Naive thymus-derived CD8-positive, alpha-beta T cell (primary cell): ENCODE measurements at regions not wholly inside any gene's neighbourhood (a gene's known extent, or its start where the extent isn't known, plus 50 kb on each side); places are given as distances from the start of the nearest gene placed in this dataset.
A peak's percentile ranks its signal among the peaks of the same experiment; 100 is the strongest.

Source experiments
- ATAC-seq, 2 donors: fragments of 150-1000 bp; cut with Tn5 transposase in 1 of 2; sonication (Bioruptor Pico), chemical (Tn5 transposase) in 1 of 2; 1 replicate in 1 of 2; 2 replicates in 1 of 2; pipeline ENCODE4 v1.10.0; 2021; ENCODE audit warnings: mild to moderate bottlenecking in 2 of 2, moderate library complexity in 2 of 2
- POLR2A ChIA-PET: fragments of 350-600 bp; sonication (Branson Sonifier 250); formaldehyde crosslinking; loops from one replicate; lab custom pipeline; 2021; ENCODE audit warnings: antibody characterized with exemption; lab: Charles Lee
- DNase-seq, 10 donors: peaks; one replicate each; pipeline versions ENCODE4 v3.0.0 to v3.0.0-alpha.2; 2020 to 2022
- H3K27ac Mint-ChIP-seq, 10 donors: one replicate each; pipeline ENCODE4 v1.8.0; 2020 to 2022; ENCODE audit warnings: mild to moderate bottlenecking in 10 of 10, mixed read lengths in 10 of 10, moderate library complexity in 4 of 10, inconsistent platforms in 1 of 10
- H3K27me3 Mint-ChIP-seq, 5 donors: one replicate each; pipeline ENCODE4 v1.8.0; 2021 to 2022; ENCODE audit warnings: mixed read lengths in 5 of 5
- H3K36me3 Mint-ChIP-seq, 3 donors: one replicate each; pipeline ENCODE4 v1.8.0; 2020 to 2022; ENCODE audit warnings: mixed read lengths in 3 of 3, mild to moderate bottlenecking in 2 of 3, inconsistent platforms in 1 of 3
- H3K4me1 Mint-ChIP-seq, 4 donors: one replicate each; pipeline ENCODE4 v1.8.0; 2021 to 2022; ENCODE audit warnings: mixed read lengths in 4 of 4
- H3K4me3 Mint-ChIP-seq, 10 donors: one replicate each; pipeline ENCODE4 v1.8.0; 2020 to 2022; ENCODE audit warnings: mild to moderate bottlenecking in 10 of 10, mixed read lengths in 10 of 10, moderate library complexity in 6 of 10, inconsistent platforms in 1 of 10
- H3K9me3 Mint-ChIP-seq, 9 donors: one replicate each; pipeline ENCODE4 v1.8.0; 2020 to 2022; ENCODE audit warnings: mixed read lengths in 9 of 9, mild to moderate bottlenecking in 3 of 9, inconsistent platforms in 1 of 9, moderate library complexity in 1 of 9

GRCh38 chrX:42902513-42902912 lies 124.5 kb upstream of the PPP1R2C start:
- Mint-ChIP-seq H3K27ac (no peak overlapping the region), H3K36me3 (peaks cover 0 to 8% (median 0%) of the 10 kb centered on the region in 3 donors), H3K9me3 (peaks cover 0 to 17% (median 0%) of the 10 kb centered on the region in 9 donors), H3K27me3 (no peaks in the 10 kb centered on the region), H3K4me1 (peaks cover 0 to 17% (median 5%) of the 10 kb centered on the region in 4 donors), H3K4me3 (no peak overlapping the region)
- ATAC-seq (no peak), DNase-seq (no peak)
- POLR2A ChIA-PET = no interaction called here

- no peaks in the 10 kb centered on the region for H3K27me3 Mint-ChIP-seq
Observed at GRCh38 chrX:42920752-42921151, 142.8 kb upstream of the PPP1R2C start.

GRCh38 chrX:42930071-42930470 lies 152.1 kb upstream of the PPP1R2C start:
- Mint-ChIP-seq H3K27ac (no peak overlapping the region), H3K4me1 (peaks cover 9 to 28% (median 17%) of the 10 kb centered on the region in 4 donors), H3K36me3 (no peaks in the 10 kb centered on the region), H3K4me3 (no peak overlapping the region), H3K9me3 (peaks cover 0 to 8% (median 2%) of the 10 kb centered on the region in 9 donors), H3K27me3 (no peaks in the 10 kb centered on the region)
- ATAC-seq (no peak), DNase-seq (no peak)
- POLR2A ChIA-PET = no interaction called here

More at GRCh38 chrX:42920752-42921151, 142.8 kb upstream of the PPP1R2C start:
- no peak overlapping the region for H3K4me3 Mint-ChIP-seq
- H3K36me3 Mint-ChIP-seq = peaks cover 0 to 12% (median 5%) of the 10 kb centered on the region in 3 donors
- POLR2A ChIA-PET = no interaction called here
- DNase-seq = no peak
- peaks cover 0 to 2% (median 0%) of the 10 kb centered on the region in 4 donors for H3K4me1 Mint-ChIP-seq
- ATAC-seq = no peak
- no peak overlapping the region for H3K27ac Mint-ChIP-seq
- peaks cover 0 to 32% (median 13%) of the 10 kb centered on the region in 9 donors for H3K9me3 Mint-ChIP-seq

GRCh38 chrX:42930951-42931350 lies 153.0 kb upstream of the PPP1R2C start:
- Mint-ChIP-seq H3K36me3 (no peaks in the 10 kb centered on the region), H3K27ac (peak overlapping the region in 1 of 10 donors; percentile 53), H3K4me3 (no peak overlapping the region), H3K27me3 (no peaks in the 10 kb centered on the region), H3K4me1 (peaks cover 9 to 33% (median 18%) of the 10 kb centered on the region in 4 donors), H3K9me3 (peaks cover 0 to 8% (median 0%) of the 10 kb centered on the region in 9 donors)
- DNase-seq (no peak), ATAC-seq (no peak)
- POLR2A ChIA-PET = interaction anchor here (0.6 kb wide), 1 partner anchor 1418 kb away, joined by 4 read pairs; no protein-coding TSS in a partner anchor

GRCh38 chrX:42933187-42933586 lies 155.2 kb upstream of the PPP1R2C start:
- Mint-ChIP-seq H3K9me3 (peaks cover 0 to 8% (median under 1%) of the 10 kb centered on the region in 9 donors), H3K27ac (peak overlapping the region in 7 of 10 donors; percentile 4 to 95 (median 68)), H3K4me3 (peak overlapping the region in 7 of 10 donors; percentile 9 to 64 (median 39)), H3K36me3 (peaks cover 0 to 1% (median 1%) of the 10 kb centered on the region in 3 donors), H3K27me3 (no peaks in the 10 kb centered on the region), H3K4me1 (peaks cover 9 to 33% (median 18%) of the 10 kb centered on the region in 4 donors)
- POLR2A ChIA-PET = no interaction called here
- no peak for ATAC-seq
- DNase-seq = no peak

- Mint-ChIP-seq H3K4me3 (peak overlapping the region in 9 of 10 donors; percentile 53 to 77 (median 65)), H3K27me3 (no peaks in the 10 kb centered on the region), H3K9me3 (peaks cover 0 to 12% (median 6%) of the 10 kb centered on the region in 9 donors), H3K36me3 (peaks cover 2 to 8% (median 4%) of the 10 kb centered on the region in 3 donors), H3K27ac (peak overlapping the region; percentile 63 to 96 (median 84)), H3K4me1 (peaks cover 11 to 38% (median 21%) of the 10 kb centered on the region in 4 donors)
- DNase-seq = peak in 2 of 10 donors; percentile 26 to 32
- POLR2A ChIA-PET = interaction anchor here (1.0 kb wide), 1 partner anchor 9 kb away, joined by 5 read pairs; no protein-coding TSS in a partner anchor
- peak; percentile 65 to 78 for ATAC-seq
Observed at GRCh38 chrX:42934020-42934726, 156.2 kb upstream of the PPP1R2C start.

GRCh38 chrX:42941671-42942070 lies 163.7 kb upstream of the PPP1R2C start:
- ATAC-seq (no peak), DNase-seq (no peak)
- peaks cover 0 to 20% (median 7%) of the 10 kb centered on the region in 9 donors for H3K9me3 Mint-ChIP-seq
- no peaks in the 10 kb centered on the region for H3K27me3 Mint-ChIP-seq
- peaks cover 2 to 11% (median 4%) of the 10 kb centered on the region in 3 donors for H3K36me3 Mint-ChIP-seq
- POLR2A ChIA-PET = no interaction called here
- H3K27ac Mint-ChIP-seq = peak overlapping the region; percentile 85 to 98 (median 94)
- H3K4me1 Mint-ChIP-seq = peaks cover 24 to 78% (median 68%) of the 10 kb centered on the region in 4 donors
- H3K4me3 Mint-ChIP-seq = peak overlapping the region in 4 of 10 donors; percentile 29 to 71 (median 38)

- Mint-ChIP-seq H3K4me3 (peak overlapping the region; percentile 46 to 79 (median 62)), H3K27me3 (no peaks in the 10 kb centered on the region), H3K27ac (peak overlapping the region; percentile 85 to 98 (median 94)), H3K4me1 (peaks cover 25 to 94% (median 82%) of the 10 kb centered on the region in 4 donors), H3K36me3 (peaks cover 1 to 8% (median 7%) of the 10 kb centered on the region in 3 donors), H3K9me3 (peaks cover 0 to 29% (median 8%) of the 10 kb centered on the region in 9 donors)
- ATAC-seq (peak; percentile 53 to 54), DNase-seq (peak in 8 of 10 donors; percentile 4 to 70 (median 44))
- POLR2A ChIA-PET = interaction anchor here (0.6 to 2.5 kb wide), 12 partner anchors 9 to 1145 kb away, joined by 3 to 12 read pairs (median 4); no protein-coding TSS in a partner anchor
Observed at GRCh38 chrX:42943051-42943974, 165.3 kb upstream of the PPP1R2C start.

GRCh38 chrX:42944381-42944998 lies 166.5 kb upstream of the PPP1R2C start:
- Mint-ChIP-seq H3K9me3 (peaks cover 0 to 28% (median 0%) of the 10 kb centered on the region in 9 donors), H3K4me1 (peaks cover 29 to 100% (median 88%) of the 10 kb centered on the region in 4 donors), H3K27ac (peak overlapping the region in 9 of 10 donors; percentile 88 to 98 (median 94)), H3K27me3 (no peaks in the 10 kb centered on the region), H3K36me3 (peaks cover 0 to 9% (median 5%) of the 10 kb centered on the region in 3 donors), H3K4me3 (peak overlapping the region in 7 of 10 donors; percentile 40 to 77 (median 57))
- POLR2A ChIA-PET = interaction anchor here (0.8 to 2.5 kb wide), 5 partner anchors 14 to 1146 kb away, joined by 3 to 12 read pairs (median 4); partner anchors contain the start of gene CASK
- DNase-seq (peak in 4 of 10 donors; percentile 37 to 55 (median 40)), ATAC-seq (peak; percentile 59 to 63)

GRCh38 chrX:42946544-42947194 lies 168.7 kb upstream of the PPP1R2C start:
- H3K27me3 Mint-ChIP-seq = no peaks in the 10 kb centered on the region
- ATAC-seq = no peak
- no peak for DNase-seq
- POLR2A ChIA-PET = interaction anchor here (0.5 kb wide), 1 partner anchor 157 kb away, joined by 5 read pairs; no protein-coding TSS in a partner anchor
- peaks cover 0 to 6% (median 5%) of the 10 kb centered on the region in 3 donors for H3K36me3 Mint-ChIP-seq
- H3K4me1 Mint-ChIP-seq = peaks cover 25 to 89% (median 77%) of the 10 kb centered on the region in 4 donors
- peaks cover 0 to 21% (median 2%) of the 10 kb centered on the region in 9 donors for H3K9me3 Mint-ChIP-seq
- H3K27ac Mint-ChIP-seq = peak overlapping the region; percentile 70 to 98 (median 92)
- H3K4me3 Mint-ChIP-seq = peak overlapping the region in 8 of 10 donors; percentile 22 to 79 (median 46)
